ENCODE measurements at regions not wholly inside any gene's neighbourhood (a gene's known extent, or its start where the extent isn't known, plus 50 kb on each side); places are given as distances from the start of the nearest gene placed in this dataset.

DNA sequence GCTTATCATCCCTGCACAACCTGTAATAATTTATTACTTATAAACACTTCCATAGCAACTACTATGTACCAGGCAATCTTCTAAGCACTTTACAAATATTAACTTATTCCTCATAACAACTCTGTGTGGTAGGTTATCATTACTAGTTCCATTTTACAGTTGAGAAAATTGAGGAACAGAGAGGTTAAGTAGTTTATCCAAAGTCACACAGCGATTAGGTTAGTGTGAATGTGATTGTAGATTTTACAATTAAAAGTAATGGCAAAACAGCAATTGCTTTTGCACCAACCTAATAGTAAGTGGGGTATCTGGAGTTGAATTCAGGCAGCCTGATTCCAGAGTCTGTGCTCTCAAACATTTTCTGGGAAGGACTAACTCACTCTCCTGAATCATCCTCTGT is 348.9 kb downstream of the NKX6-1 start:
- TF ChIP-seq, protein P1, sequence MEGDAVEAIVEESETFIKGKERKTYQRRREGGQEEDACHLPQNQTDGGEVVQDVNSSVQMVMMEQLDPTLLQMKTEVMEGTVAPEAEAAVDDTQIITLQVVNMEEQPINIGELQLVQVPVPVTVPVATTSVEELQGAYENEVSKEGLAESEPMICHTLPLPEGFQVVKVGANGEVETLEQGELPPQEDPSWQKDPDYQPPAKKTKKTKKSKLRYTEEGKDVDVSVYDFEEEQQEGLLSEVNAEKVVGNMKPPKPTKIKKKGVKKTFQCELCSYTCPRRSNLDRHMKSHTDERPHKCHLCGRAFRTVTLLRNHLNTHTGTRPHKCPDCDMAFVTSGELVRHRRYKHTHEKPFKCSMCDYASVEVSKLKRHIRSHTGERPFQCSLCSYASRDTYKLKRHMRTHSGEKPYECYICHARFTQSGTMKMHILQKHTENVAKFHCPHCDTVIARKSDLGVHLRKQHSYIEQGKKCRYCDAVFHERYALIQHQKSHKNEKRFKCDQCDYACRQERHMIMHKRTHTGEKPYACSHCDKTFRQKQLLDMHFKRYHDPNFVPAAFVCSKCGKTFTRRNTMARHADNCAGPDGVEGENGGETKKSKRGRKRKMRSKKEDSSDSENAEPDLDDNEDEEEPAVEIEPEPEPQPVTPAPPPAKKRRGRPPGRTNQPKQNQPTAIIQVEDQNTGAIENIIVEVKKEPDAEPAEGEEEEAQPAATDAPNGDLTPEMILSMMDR (conservative IDR thresholded peaks at IDR 0.05; ENCODE audit: low read depth, low read length), result no peak
- TF ChIP-seq CEBPB (IDR thresholded peaks at IDR 0.05; ENCODE audit: low read depth, low read length) (no peak), SMC3 (IDR thresholded peaks at IDR 0.05; ENCODE audit: low read depth, low read length) (no peak), POLR2A (IDR thresholded peaks at IDR 0.05; ENCODE audit: low read depth, low read length) (no peak), RCOR1 (IDR thresholded peaks at IDR 0.05; ENCODE audit: insufficient replicate concordance, low read length) (no peak), CHD1 (IDR thresholded peaks at IDR 0.05; ENCODE audit: low read depth, low read length) (no peak), NFE2L2 (IDR thresholded peaks at IDR 0.05; ENCODE audit: low read depth, low read length) (no peak)
- TF ChIP-seq, protein P2, sequence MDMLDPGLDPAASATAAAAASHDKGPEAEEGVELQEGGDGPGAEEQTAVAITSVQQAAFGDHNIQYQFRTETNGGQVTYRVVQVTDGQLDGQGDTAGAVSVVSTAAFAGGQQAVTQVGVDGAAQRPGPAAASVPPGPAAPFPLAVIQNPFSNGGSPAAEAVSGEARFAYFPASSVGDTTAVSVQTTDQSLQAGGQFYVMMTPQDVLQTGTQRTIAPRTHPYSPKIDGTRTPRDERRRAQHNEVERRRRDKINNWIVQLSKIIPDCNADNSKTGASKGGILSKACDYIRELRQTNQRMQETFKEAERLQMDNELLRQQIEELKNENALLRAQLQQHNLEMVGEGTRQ (IDR thresholded peaks at IDR 0.05; ENCODE audit: low read depth, low read length), result no peak

All from IMR-90 (cell line).